KG1 (cell line): ENCODE measurements at regions not wholly inside any gene's neighbourhood (a gene's known extent, or its start where the extent isn't known, plus 50 kb on each side); places are given as distances from the start of the nearest gene placed in this dataset.
"Not testable (repeated sequence)": the region's sequence is repeated elsewhere in the genome, so short reads cannot be mapped to it uniquely, and the experiment has no call there.

Source experiments
- DNase-seq: peaks from one replicate; lab custom pipeline; 2025; lab: John Stamatoyannopoulos, UW

DNA sequence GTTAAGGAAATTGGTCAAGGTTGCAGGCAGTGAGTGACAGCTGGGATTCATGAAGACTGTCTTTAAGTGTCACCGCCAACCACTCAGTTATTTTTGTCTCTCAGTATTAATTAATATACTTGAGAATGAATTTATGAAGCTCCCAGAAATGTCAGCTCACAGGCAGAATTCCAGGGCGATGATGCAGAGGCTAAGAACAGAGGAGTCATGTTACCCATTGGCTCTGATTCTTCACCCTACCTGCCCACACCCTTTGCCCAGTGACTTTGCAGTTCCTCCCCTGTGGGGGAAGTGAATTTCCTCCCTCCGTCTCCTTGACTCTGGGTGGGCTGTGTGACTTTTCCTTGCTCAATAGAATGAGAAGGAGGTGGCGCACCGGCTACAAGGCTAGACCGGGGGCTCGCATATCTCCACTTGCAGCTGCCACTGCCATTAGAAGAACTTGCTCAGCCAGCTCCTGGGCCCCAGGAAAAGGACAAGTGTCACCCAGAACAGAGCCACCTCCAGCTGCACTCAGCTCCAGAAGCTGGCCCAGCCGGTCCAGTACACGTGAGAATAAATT, 157.1 kb upstream of the PRKCQ start:
- no peak for DNase-seq

DNA sequence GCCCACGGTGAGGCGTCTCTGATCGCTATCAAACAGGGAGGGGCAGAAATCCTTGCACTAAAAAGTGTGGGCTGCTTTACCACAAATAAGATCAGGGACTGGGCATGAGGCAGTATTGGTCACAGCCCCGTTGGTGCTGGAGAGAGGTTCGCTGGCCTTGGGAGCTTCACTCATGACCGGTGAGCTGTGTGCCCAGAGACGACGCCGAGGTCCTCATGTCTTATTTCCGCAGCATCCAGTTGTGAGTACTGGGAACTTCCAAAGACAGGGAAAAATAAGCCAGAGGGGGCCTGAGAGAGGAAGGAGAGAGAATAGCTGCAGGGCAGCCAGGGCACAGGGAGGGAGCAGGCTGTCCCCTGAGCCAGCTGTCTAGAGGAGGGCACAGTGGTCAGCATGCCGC, 154.2 kb upstream of the PRKCQ start:
- DNase-seq: no peak

DNA sequence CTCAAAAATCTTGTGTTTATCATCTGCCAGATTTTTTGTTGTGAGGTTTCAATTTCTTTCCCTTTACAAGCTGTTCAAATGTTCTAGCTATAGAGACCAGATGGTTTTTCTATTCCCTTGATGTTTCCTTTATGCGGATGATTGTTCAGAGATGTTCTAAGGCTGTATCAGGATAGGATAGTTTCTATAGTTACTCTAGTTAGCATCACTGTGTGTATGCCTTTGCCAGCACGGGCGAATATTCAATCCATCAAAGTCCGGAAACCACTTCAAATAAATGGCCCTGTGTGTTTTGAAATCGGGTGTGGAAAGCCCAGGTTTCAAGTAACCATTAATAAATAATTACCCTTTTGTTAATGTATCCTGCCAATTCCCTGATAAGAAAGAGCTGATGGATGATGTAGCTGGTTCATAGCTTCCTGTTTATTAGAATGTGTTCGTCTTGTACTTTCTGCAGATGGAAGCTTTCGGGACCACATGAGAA, 149.8 kb upstream of the PRKCQ start:
- no peak for DNase-seq

DNA sequence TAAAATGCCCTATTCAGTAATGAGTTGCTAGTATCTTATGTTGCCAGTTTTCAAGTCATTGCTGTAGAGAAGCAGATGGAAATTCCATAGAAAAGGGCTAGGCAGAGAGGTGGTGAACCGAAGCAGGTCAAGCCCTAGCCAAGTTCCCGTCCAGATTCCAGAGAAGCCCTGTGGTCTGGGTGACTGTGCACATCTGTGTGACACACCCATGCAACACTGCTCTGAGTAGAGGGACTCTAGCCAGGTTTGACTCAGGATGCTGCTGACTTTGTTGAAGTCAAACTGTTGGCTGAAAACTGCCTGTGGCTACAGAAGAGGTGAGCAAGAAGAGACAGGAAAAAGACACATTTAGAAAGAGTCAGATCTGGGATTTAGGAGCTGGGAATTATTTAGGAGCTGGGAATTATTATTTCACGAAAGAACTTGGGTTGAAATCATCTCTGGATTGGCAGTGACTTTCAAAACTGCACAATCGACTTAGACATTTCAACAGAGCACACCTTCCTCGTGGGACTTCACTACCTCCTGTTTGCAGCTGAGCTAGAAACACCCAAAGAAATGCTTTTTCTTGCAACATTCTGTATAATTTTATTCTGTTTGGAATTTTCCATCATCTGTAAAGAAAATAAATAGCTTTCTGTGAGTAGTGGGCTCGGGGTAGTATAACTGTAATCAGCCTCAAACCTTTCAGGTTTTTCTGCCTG, 149.1 kb upstream of the PRKCQ start:
- DNase-seq: no peak

DNA sequence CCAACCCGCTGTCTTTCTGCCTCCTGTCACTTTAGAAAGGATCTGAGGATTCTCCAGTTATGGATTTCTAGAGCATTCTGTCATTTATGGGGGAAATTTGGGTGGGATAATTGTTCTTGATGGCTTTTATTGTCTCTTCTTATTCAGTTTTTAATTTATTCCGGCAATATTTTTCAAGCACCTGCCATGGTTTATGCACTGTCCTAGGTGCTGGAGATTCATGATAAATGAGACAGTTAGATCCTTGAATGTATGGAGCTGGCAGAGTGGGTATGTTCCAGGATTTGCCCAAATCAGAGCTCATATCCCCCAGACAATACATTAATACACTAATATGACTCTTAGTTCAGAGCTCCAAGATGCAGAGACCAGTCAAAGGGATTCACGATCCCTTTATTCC, 146.8 kb upstream of the PRKCQ start:
- no peak for DNase-seq

DNA sequence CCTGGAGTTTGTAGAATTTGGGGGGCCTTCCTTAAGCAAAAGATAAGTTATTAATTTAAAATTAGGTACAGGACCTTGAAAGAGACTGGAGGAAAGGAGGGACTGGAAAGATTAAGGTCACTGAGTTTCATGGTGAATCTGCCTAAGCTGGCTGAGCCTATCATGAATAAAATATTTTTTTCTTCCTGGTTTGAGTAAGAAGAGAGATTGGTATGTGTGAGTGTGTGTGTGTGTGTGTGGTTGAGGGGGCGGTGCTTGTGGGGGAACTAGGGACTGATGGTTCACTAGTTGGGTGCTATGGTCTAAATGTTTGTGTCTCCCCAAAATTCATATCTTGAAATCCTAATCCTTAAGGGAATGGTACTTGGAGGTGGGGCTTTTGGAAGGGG, 142.5 kb upstream of the PRKCQ start:
- DNase-seq: no peak

DNA sequence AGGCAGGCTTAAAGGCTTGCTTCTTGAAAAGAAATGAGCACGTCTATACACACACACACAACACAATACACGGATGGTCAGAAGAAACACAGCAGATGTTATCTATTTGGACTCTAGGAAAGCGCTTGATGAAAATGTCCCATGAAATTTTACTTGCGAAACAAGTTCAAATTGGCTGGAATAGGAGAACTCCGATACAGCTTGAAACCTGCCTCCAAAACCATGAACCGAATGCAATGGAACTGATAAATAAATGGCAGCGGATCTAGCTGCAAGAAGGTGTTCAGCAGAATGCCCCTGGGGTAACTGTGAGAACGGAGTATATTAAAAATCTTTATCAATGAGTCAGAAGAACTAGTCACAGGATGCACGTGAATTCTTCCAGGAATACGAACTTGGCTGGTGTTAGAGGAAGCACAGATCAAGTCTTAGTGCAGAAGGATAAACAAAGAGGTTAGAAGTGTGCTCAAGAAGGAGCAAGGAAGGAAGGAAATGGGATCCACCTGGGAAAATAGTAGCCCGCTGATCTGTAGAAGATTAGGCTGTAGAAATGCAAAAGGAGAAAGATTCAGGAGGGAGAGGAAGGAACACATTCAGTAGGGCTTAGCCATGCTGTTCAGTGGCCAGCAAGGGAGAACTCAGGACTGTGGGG, 142.0 kb upstream of the PRKCQ start:
- no peak for DNase-seq

DNA sequence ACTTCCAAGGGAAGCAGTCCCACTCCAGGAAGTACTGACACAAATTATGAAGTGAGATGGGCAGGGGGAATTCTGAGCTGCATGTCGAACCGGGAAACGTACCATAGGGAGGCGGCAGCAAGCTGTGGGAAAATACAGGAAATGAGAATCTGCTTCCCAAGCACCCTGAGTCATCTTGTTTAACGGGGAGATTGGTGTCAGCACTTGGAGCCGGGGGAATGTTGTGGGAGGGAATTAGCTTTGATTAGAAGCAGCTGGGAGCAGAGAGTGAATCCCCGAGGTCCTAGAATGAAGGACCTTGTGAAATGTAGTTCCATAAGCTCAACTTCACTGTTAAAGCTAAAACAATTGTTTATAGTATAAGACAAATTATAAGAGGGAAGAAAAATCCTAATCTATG, 141.4 kb upstream of the PRKCQ start:
- DNase-seq: no peak

DNA sequence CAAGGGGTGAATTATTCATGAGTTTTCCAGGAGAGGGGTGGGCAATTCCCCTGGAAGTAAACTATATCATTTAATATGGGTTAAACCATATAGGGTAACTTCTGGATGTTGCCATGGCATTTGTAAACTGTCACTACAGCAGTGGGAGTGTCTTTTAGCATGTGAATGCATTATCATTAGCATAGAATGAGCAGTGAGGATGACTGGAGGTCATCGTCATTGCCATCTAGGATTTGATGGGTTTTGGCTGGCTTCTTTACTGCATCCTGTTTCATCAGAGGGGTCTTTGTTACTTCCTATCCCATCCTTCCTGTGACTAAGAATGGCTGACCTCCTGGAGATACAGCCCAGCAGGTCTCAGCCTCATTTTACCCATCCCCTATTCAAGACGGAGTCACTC, 139.5 kb upstream of the PRKCQ start:
- no peak for DNase-seq

DNA sequence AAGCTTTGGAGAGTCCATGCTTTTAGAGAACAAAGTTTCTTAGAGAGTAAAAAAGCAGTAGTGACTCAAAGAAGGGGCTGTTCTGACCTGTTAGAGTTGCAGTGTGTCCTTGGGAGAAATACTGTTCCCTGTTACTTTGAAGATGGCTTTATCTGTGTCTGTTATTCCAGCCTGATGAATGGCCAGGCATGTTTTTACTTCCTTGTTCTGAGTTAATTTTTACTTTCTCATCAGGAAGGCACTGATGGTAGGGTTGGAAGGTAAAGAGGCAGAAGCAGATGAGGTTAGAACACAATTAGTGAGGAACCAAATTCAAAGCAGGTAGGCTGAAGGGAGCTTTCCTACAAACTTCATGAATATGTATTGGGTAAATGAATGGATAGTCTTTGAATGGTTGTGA, 138.5 kb upstream of the PRKCQ start:
- DNase-seq: no peak

DNA sequence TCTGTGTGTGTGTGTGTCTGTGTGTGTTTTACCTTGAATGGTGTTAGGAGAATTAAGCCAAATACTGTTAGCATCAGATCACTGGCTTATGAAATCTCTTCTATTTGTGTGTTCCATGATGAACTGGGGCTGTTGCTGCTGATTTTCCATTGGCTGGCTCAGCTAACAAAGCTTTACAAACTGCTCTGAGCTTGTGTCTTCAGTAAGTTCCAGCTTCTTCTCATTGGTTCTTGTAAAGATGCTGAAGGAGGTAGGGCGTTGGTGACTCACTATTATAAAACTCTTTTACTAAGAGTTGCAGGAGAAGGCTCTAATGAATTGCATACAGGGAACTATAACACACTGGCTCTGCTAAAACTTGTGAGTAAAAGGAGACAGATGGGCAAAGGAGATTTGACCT, 136.4 kb upstream of the PRKCQ start:
- no peak for DNase-seq

DNA sequence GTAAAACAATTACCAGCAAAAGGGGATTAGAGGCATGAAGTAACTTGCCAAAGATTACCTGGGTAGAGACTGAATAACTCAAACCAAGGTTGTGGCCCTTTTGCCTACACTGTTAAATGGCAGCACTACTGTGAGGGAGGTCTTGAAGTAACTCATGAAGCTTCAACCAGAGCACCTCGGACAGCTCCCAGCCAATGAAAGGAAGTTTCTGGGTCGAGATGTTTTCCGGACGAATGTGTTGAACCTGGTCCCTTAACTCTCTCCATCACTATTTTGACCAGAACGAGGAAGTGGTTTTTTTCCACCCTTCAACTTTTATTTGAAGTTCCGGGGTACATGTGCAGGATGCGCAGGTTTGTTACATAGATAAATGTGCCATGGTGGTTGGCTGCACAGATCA, 133.6 kb upstream of the PRKCQ start:
- DNase-seq: no peak

DNA sequence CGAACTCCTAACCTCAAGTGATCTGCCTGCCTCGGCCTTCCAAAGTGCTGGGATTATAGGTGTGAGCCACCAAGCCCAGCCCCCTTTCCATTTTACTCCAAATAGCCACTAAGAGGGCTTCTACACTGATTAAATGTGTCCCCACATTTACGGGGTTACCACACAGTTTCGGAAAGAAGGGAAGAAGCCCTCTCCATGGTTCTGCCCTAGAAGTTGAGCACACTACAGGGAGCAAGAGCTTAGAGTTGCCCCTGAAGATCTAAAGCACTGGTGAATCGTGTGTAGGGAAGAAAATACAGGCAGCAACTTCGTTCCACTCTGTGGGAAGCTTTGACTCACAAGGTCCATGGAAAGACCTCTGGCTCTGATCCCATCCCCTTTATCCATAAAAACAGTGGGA, 133.0 kb upstream of the PRKCQ start:
- no peak for DNase-seq

DNA sequence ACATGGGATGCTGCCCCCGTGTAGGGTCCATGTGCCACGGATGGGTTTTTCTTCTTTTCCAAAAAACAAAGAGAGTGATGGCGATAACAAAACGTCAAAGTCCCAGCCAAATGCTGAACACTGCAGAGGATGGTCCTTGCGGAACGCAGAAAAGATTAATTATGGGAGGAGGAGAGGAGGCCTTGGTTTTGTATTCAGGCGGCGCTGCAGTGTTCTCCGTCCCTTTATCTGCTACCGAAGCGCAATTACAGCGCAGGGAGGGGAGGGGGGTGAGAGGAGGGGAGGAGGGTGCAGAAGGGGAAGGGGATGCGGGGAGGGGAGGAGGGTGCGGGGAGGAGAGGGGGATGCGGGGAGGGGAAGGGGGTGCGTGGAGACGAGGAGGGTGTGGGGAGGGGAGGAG, 131.8 kb upstream of the PRKCQ start:
- DNase-seq: no peak

DNA sequence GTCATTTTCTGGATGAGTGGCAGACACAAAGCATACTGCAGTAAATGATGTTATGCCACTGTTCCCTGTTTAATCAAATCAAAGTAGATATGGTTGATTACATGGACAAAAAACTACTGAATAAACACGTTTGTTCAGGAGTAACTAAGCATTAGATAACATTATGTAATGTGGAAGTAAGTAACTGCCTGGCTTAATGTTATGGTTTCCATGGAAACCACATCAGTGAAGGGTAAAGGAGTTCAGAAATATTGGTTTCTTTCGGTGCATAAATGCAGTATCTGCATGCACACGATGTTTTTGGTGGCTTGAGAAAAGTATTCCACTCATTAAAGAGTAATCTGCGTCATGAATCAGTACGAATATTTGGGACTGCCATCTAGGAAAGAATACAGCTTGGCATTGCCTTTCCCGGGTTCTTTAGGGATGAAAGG, 131.3 kb upstream of the PRKCQ start:
- DNase-seq: no peak

DNA sequence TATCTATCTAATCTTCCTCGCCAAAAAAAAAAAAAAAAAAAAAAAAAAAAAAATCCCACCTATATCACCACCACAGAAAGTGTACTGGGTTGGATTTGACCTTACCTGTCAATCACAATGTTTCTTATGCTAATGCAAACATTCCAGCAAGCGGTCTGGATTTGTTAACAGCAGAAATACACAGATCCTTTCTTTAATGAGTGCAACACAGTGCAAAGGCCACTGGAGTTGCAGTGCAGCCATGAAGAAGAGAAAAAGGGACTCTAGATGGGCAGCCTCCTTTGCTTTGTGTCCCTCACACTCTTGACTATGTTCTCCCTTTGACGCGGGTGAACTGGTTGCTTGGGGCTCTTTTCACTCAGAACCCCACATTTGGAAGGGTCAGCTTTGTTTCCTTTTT, 127.3 kb upstream of the PRKCQ start:
- no peak for DNase-seq

DNA sequence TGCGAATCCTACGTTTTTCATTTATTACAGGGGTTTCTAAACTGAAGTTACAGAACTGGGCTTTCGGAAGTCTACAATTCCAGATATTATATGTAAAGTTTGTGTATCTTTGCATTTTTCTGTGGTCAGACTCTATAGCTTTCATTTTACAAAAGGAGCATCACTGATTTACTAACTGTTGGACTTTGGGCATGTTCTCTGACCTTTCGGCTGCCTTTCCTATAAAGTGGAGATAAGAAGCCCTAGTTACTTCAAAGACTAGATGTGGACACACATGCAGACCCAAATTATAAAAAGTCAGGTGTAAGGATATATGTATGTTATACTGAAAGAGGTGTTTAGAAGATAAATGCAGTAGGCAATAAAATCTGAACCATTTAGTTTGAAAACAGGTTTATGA, 126.6 kb upstream of the PRKCQ start:
- no peak for DNase-seq

DNA sequence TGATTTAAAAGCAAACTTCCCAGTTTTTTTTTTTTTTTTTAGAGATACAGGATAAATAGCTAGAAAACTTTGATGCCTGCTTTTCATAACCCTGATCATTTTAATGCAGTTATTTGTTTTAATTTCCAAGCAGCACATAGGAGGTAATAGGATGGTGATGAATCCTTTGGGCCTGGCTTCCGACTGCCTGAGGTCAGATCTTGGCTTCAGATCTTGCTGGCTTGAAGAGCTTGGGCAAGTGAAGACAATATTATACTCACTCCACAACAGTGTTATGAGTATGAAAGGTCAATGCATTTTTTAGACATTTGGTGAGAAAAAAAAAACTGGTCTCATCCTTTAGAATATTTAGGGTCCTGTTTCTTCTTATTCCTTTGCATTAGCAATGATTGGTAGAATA, 124.8 kb upstream of the PRKCQ start:
- DNase-seq: no peak

DNA sequence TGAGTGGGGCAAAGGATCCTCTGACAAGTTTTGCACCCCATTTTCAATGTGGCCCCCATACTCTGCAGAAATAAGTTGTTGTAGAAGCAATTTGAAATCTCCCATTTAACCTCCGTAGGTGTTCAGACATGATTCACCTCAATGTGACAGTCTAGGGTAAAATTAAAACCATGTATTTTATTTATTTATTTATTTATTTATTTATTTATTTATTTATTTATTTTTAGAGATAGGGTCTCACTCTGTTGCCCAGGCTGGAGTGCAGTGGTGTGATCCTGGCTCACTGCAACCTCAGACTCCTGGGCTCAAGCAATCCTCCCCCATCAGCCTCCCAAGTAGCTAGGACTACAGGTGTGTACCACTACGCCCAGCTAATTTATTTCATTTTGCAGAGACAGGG, 122.8 kb upstream of the PRKCQ start:
- not testable (repeated sequence) for DNase-seq

DNA sequence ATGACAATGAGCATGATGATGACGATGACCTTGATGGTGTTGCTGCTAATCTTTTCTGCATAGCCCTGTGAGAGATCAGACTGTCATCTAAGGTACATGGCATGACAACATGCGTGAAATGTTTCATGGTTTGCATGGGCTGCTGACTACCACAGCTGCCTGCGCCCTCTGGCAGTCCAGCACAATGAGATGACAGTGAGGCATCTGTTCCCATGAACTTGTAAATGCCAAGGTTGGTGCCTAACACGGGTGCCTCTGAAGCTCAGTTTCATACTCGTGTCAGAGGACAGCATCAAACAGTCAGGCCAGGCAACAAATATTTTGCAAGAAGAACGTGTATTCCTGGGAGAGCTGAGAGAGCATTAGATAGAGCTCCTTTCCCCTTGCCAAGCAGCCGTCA, 122.0 kb upstream of the PRKCQ start:
- no peak for DNase-seq

DNA sequence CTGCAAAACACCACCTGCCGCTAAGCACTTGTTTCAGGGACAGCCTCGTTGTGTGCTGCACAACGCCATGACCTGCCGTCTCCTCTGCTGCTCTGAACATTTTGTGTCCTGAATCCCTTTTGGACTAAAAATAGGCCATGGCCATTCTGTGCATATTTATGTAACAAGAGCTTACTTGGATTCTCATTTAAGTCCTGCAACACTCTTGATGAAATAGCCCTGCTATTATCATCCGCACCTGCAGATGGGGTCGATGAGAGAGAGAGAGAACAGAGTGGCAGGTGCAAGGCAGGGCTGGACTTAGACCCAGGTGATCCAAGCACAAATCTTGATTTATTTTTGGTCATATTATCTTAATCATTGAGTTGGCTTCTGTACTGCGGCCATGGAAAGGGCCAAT, 121.2 kb upstream of the PRKCQ start:
- DNase-seq: no peak

DNA sequence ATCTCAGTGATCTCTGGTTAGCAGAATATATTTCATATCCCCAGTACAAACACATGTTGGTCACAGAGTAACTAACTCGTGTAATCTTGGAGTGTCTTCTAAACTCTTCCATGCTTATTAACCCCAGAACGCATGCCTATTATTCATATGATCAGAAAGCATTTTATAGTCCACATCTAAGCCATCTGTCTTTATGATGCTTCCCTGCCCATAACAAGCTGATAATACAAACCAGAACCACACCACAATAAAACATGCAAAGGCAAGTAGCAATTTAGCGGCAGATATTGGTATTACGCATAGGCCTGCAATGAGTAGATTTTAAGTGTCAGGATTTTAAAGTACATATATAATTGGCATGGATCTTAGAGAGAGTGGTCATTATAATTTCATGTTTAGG, 120.0 kb upstream of the PRKCQ start:
- DNase-seq: no peak

DNA sequence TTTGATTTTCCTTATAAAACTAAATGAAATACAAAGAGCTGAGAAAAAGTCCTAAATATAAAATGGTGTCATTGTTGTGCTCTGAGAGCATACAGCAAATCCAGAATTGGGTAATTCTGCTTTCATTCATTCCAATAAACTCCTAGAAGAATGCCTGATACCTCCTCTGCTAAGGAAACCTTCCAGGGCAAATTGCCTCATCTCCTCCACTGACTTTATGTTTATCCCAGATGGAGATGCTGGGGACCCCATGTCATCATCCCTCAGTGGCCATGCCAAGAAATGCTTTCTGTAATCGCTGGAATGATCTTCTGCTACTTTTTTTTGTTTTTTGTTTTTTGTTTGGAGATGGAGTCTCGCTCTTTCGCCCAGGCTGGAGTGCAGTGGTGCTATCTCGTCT, 119.3 kb upstream of the PRKCQ start:
- DNase-seq: no peak

DNA sequence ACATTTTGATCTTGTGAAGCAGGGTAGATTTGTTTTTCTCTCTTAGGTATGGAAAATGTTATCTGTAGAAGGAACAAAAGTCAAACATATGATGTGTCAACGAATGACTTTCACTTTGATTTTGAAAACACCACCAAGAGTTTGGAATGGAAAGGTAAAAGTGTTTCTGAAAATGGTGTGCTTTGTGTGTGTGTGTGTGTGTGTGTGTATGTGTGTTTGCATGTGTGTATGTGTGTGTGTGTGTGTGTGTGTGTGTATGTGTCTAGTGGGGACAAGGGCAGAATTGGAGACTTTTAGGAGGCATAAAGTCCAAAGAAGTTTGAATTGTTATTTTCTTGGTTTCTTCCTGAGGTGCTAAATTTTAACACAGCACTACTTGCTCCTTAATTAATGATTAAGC, 115.4 kb upstream of the PRKCQ start:
- DNase-seq: no peak
